B cell (primary cell): ENCODE measurements at regions not wholly inside any gene's neighbourhood (a gene's known extent, or its start where the extent isn't known, plus 50 kb on each side); places are given as distances from the start of the nearest gene placed in this dataset.

Experiments used
- ATAC-seq: fragments of 200-7000 bp; cut with Tn5 transposase; one replicate; pipeline ENCODE4 v1.10.0; 2021; ENCODE audit warnings: low read depth, mild to moderate bottlenecking, moderate number of reproducible peaks, moderate library complexity
- CTCF ChIA-PET: fragments of 350-600 bp; sonication (Branson Sonifier 250); formaldehyde crosslinking; loops from one replicate; lab custom pipeline; 2021; ENCODE audit warnings: antibody characterized with exemption, inconsistent platforms; lab: Charles Lee
- POLR2A ChIA-PET: fragments of 350-600 bp; sonication (Branson Sonifier 250); formaldehyde crosslinking; loops from one replicate; lab custom pipeline; 2021; ENCODE audit warnings: antibody characterized with exemption; lab: Charles Lee
- DNase-seq: peaks from one replicate; pipeline ENCODE4 v3.0.0; 2013
- H2AFZ ChIP-seq: 2 replicates; pipeline ENCODE4 v1.6.1; 2012; ENCODE audit warnings: mild to moderate bottlenecking, low read depth, low read length; ENCODE audit not compliant: insufficient read depth, poor library complexity, severe bottlenecking
- H3K27ac ChIP-seq, 2 donors: 1 replicate in 1 of 2; 2 replicates in 1 of 2; pipeline ENCODE4 v1.5.1; 2012 to 2013; ENCODE audit warnings: low read length in 2 of 2, mild to moderate bottlenecking in 2 of 2, moderate library complexity in 1 of 2
- H3K27me3 ChIP-seq, 4 experiments: fragments of 200-600 bp in 1 of 4; sonication (generic) in 1 of 4; replicated peaks in 1 of 4; 1 replicate in 2 of 4; 2 replicates in 2 of 4; pipeline versions ENCODE4 v1.6.1 to v1.7.0; 2013 to 2016; ENCODE audit warnings: low read length in 3 of 4, mild to moderate bottlenecking in 2 of 4, mixed read lengths in 1 of 4, moderate library complexity in 1 of 4; ENCODE audit not compliant: insufficient read depth in 4 of 4, control insufficient read depth in 3 of 4; ENCODE audit errors: control extremely low read depth in 1 of 4
- H3K36me3 ChIP-seq, 2 experiments: replicated peaks in 1 of 2; 1 replicate in 1 of 2; 2 replicates in 1 of 2; pipeline versions ENCODE4 v1.6.1 to v1.7.1; 2013; ENCODE audit warnings: low read length in 1 of 2; ENCODE audit not compliant: insufficient read depth in 2 of 2, control insufficient read depth in 1 of 2; ENCODE audit errors: control extremely low read depth in 1 of 2, extremely low read depth in 1 of 2
- H3K4me1 ChIP-seq, 2 donors: fragments of 200-600 bp in 1 of 2; sonication (generic) in 1 of 2; 1 replicate in 1 of 2; 2 replicates in 1 of 2; pipeline versions ENCODE4 v1.5.1 to v1.6.1; 2013 to 2017; ENCODE audit warnings: low read length in 2 of 2; ENCODE audit not compliant: control insufficient read depth in 2 of 2, insufficient read depth in 2 of 2
- H3K4me2 ChIP-seq: replicated peaks from 2 replicates; pipeline ENCODE3; 2012; ENCODE audit warnings: mild to moderate bottlenecking, low read depth, low read length; ENCODE audit not compliant: poor library complexity, severe bottlenecking
- H3K4me3 ChIP-seq, 5 experiments: fragments of 200-600 bp in 1 of 5; sonication (generic) in 1 of 5; 1 replicate in 3 of 5; 2 replicates in 2 of 5; pipeline versions ENCODE4 v1.5.1 to v1.7.0; 2011 to 2016; ENCODE audit warnings: low read length in 4 of 5, mild to moderate bottlenecking in 4 of 5, low read depth in 2 of 5, control low read depth in 1 of 5, moderate library complexity in 1 of 5; ENCODE audit not compliant: insufficient read depth in 1 of 5; ENCODE audit errors: control extremely low read depth in 1 of 5, extremely low read depth in 1 of 5
- H3K79me2 ChIP-seq: fragments of 200-600 bp; sonication (generic); one replicate; pipeline ENCODE4 v1.6.0; 2016; ENCODE audit warnings: low read length; ENCODE audit not compliant: control insufficient read depth, insufficient read depth
- H3K9ac ChIP-seq: fragments of 200-600 bp; sonication (generic); 2 replicates; pipeline ENCODE4 v1.6.1; 2017; ENCODE audit warnings: mild to moderate bottlenecking, low read length, moderate library complexity
- H3K9me3 ChIP-seq, 3 donors: one replicate each; pipeline versions ENCODE4 v1.6.1 to v1.7.1; 2013; ENCODE audit warnings: low read length in 2 of 3; ENCODE audit not compliant: control insufficient read depth in 2 of 3, insufficient read depth in 1 of 3; ENCODE audit errors: control extremely low read depth in 1 of 3
- H4K20me1 ChIP-seq: 2 replicates; pipeline ENCODE4 v1.6.0; 2012; ENCODE audit warnings: mild to moderate bottlenecking, low read length; ENCODE audit not compliant: insufficient read depth, control insufficient read depth, poor library complexity, severe bottlenecking
- H3K27ac Mint-ChIP-seq: one replicate; pipeline ENCODE4 v1.8.0; 2021; ENCODE audit warnings: mixed read lengths
- H3K27me3 Mint-ChIP-seq: one replicate; pipeline ENCODE4 v1.8.0; 2021; ENCODE audit warnings: mixed read lengths
- H3K4me1 Mint-ChIP-seq: one replicate; pipeline ENCODE4 v1.8.0; 2021; ENCODE audit warnings: mixed read lengths
- H3K4me3 Mint-ChIP-seq: one replicate; pipeline ENCODE4 v1.8.0; 2021; ENCODE audit warnings: mixed read lengths
- H3K9me3 Mint-ChIP-seq: one replicate; pipeline ENCODE4 v1.8.0; 2022; ENCODE audit warnings: mixed read lengths; ENCODE audit not compliant: insufficient read depth
- EZH2 ChIP-seq: IDR thresholded peaks from 2 replicates; pipeline ENCODE4 v1.6.1; 2012; ENCODE audit warnings: borderline replicate concordance, low read depth, mild to moderate bottlenecking, moderate library complexity, low read length; ENCODE audit not compliant: insufficient read depth, poor library complexity, severe bottlenecking
- WGBS: methylation state at CpG from one replicate; pipeline ENCODE4 v1.1.5; 2013; ENCODE audit warnings: missing lambda C conversion rate; ENCODE audit not compliant: insufficient coverage; 5-methylcytosine and 5-hydroxymethylcytosine counted together
- intact Hi-C: fragments of 100-400 bp; cut with micrococcal nuclease; formaldehyde crosslinking; loops from one replicate; pipeline ENCODE4 v1.10.0; 2022
- TF ChIP-seq, protein P1 (sequence below): fragments of 200-600 bp; IDR thresholded peaks from one replicate; pipeline ENCODE4 v1.8.0; 2022; ENCODE audit warnings: antibody characterized with exemption, mild to moderate bottlenecking

DNA sequence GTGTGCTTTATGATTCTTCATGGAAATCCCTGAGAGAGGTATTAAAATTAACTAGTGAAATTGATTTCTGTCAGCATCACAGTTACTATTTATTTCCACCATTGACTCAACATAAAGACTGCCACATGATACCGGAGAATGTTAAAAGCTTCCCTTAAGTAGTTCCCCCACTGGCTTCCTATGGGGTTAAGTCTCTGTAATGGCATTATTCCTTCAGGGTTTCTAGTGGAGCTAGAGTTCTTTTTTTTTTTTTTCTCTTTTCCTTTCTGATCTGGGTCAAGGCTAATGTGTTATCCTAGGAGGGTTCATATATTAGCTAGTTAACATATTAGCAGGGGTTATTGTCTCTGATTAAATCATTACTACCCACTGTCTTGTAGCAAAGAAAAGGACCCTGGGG, 1919.1 kb upstream of the PIK3C3 start:
- no peaks in the 10 kb centered on the region for H3K79me2 ChIP-seq
- Mint-ChIP-seq H3K27ac (no peak overlapping the region), H3K4me3 (no peak overlapping the region), H3K4me1 (no peaks in the 10 kb centered on the region), H3K27me3 (no peaks in the 10 kb centered on the region), H3K9me3 (no peaks in the 10 kb centered on the region)
- no peak for TF ChIP-seq EZH2
- TF ChIP-seq, protein P1, sequence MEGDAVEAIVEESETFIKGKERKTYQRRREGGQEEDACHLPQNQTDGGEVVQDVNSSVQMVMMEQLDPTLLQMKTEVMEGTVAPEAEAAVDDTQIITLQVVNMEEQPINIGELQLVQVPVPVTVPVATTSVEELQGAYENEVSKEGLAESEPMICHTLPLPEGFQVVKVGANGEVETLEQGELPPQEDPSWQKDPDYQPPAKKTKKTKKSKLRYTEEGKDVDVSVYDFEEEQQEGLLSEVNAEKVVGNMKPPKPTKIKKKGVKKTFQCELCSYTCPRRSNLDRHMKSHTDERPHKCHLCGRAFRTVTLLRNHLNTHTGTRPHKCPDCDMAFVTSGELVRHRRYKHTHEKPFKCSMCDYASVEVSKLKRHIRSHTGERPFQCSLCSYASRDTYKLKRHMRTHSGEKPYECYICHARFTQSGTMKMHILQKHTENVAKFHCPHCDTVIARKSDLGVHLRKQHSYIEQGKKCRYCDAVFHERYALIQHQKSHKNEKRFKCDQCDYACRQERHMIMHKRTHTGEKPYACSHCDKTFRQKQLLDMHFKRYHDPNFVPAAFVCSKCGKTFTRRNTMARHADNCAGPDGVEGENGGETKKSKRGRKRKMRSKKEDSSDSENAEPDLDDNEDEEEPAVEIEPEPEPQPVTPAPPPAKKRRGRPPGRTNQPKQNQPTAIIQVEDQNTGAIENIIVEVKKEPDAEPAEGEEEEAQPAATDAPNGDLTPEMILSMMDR, result no peak
- H3K4me2 ChIP-seq, result no peak overlapping the region
- no peaks in the 10 kb centered on the region for H3K27me3 ChIP-seq
- DNase-seq, result no peak
- no peaks in the 10 kb centered on the region for H4K20me1 ChIP-seq
- no peak overlapping the region for H3K4me3 ChIP-seq
- no peak overlapping the region for H3K9ac ChIP-seq
- H3K4me1 ChIP-seq, result no peaks in the 10 kb centered on the region
- POLR2A ChIA-PET, result no interaction called here
- no peak for ATAC-seq
- intact Hi-C loops, result no loop called here
- no CpG with 5 or more reads among the region's 1 CpG for WGBS
- no peaks in the 10 kb centered on the region for H3K9me3 ChIP-seq
- no peaks in the 10 kb centered on the region for H3K36me3 ChIP-seq
- CTCF ChIA-PET, result no interaction called here
- H3K27ac ChIP-seq, result no peak overlapping the region
- no peak overlapping the region for H2AFZ ChIP-seq

GRCh38 chr18:40032076-40032475, 1923.0 kb upstream of the PIK3C3 start:
- Histone ChIP-seq H3K27ac (no peak overlapping the region), H3K4me2 (no peak overlapping the region), H3K9ac (no peak overlapping the region), H3K27me3 (no peaks in the 10 kb centered on the region), H4K20me1 (no peaks in the 10 kb centered on the region), H3K79me2 (no peaks in the 10 kb centered on the region), H3K4me1 (no peaks in the 10 kb centered on the region), H2AFZ (no peak overlapping the region), H3K36me3 (no peaks in the 10 kb centered on the region), H3K4me3 (no peak overlapping the region), H3K9me3 (peaks cover 0 to 4% (median 0%) of the 10 kb centered on the region in 3 donors)
- Mint-ChIP-seq H3K4me3 (no peak overlapping the region), H3K27me3 (no peaks in the 10 kb centered on the region), H3K4me1 (no peaks in the 10 kb centered on the region), H3K27ac (no peak overlapping the region), H3K9me3 (no peaks in the 10 kb centered on the region)
- TF ChIP-seq, protein P1, result no peak
- TF ChIP-seq EZH2, result no peak
- WGBS, result 100% methylated on average over 1 of the region's 5 CpGs
- ChIA-PET POLR2A (no interaction called here), CTCF (no interaction called here)
- intact Hi-C loops, result no loop called here
- ATAC-seq (no peak), DNase-seq (no peak)
